GM18517 (cell line): ENCODE measurements at regions not wholly inside any gene's neighbourhood (a gene's known extent, or its start where the extent isn't known, plus 50 kb on each side); places are given as distances from the start of the nearest gene placed in this dataset.
"Not testable (repeated sequence)": the region's sequence is repeated elsewhere in the genome, so short reads cannot be mapped to it uniquely, and the experiment has no call there.

Experiments used
- ATAC-seq: cut with Tn5 transposase; IDR thresholded peaks from one replicate; pipeline ENCODE4 v1.9.1; 2021; ENCODE audit warnings: mild to moderate bottlenecking, moderate library complexity; ENCODE audit not compliant: unreplicated experiment

DNA sequence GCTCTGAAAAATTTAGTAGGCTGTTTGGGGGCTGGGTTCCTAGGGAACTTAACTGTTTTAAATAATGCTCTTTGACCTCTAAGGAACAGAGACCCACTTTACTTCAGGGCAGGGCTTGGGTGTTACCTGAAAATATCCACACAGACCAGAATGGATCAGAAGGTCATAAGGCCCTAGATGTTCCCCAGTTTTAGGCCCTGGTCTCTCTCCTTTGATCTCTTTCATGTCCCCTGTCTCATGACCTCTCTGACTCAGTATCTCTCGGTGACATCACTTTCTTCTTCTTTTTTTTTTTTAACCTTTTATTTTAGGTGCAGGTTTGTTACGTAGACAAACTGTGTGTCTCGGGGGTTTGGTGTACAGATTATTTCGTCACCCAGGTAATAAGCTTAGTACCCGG lies 272.1 kb upstream of the SGK1 start:
- no peak for ATAC-seq

DNA sequence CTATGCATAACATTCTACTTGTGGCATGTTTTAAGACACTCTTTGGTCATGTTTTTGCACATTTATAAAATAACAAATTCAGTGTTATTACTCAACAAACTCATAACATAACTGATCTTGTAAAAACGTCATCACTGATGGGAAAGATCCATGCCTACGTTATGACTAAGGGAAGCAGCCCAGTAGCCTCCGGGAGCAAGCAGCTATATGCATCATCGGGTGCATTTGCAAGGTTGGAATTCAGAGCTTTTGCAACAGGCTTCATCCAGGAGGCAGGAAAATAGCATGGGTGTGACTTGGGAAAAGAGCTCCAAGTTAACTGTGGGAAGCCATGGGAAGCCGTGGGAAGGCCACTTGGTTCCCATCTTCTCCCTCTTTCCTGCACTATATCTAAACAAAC lies 271.6 kb upstream of the SGK1 start:
- no peak for ATAC-seq

DNA sequence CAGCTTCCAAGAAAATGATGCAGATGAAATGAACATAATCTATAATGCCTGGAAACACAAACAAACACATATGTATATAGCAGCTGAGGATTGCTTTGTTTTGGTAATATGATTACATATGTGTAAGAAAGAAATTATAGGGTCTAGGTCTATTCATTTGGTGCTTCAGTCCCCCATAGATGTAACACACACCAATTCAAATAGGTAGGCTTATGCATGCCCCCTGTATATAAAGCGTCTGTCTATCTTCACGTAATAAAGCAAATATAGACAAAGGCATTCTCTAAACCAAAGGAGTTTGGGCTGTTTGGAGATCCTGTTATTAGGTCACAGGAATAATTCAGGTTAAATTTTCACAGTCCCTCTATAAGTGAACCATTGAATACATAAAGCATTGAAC lies 270.4 kb upstream of the SGK1 start:
- ATAC-seq = no peak

DNA sequence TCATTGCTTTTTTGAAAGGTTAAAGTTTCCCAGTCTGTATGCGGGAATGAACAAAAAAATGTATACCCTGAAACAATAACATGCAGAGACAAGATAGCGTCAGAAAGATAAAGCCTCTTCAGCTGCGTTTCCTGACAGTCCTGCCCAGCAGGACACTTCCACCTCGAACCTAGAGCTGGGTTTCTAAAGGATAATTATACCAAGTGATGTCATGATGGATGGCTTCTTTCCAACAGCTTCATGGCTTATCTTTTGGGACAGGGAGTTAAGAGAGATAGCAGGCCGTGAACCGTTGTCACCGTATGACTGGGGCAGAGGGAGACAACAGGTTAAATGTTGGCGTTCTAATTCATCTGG lies 267.6 kb upstream of the SGK1 start:
- ATAC-seq = no peak

DNA sequence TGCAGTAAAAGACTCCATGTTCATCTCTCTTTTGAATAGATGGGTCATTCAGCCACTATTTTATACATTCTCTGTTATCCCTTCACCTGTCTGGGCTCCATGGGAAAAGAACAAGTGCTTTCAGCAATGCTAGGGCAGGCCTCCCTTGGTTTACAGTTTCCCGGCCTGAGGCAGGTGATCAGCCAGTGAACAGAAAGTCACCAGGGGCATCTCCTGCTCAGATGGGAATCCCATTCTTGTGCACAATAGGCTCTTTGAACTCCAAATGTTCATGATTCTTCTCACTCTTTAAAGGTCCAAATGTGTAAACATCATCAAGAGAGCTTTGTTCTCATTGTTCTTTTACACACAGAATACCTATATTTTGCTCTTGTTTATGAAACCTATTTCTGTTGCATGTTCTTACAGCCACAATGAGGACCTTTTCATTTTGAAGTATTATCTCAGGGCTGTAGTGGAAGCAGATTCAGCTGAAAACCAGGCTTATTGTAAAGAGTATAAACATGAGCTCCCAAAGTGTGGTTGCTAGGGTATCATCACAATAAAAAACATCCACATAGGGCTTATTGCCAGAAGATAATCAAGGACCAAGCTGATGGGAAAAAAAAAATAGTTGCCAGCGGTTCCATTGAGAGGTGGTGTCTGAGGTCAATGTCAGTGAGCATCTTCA lies 267.1 kb upstream of the SGK1 start:
- ATAC-seq = no peak

DNA sequence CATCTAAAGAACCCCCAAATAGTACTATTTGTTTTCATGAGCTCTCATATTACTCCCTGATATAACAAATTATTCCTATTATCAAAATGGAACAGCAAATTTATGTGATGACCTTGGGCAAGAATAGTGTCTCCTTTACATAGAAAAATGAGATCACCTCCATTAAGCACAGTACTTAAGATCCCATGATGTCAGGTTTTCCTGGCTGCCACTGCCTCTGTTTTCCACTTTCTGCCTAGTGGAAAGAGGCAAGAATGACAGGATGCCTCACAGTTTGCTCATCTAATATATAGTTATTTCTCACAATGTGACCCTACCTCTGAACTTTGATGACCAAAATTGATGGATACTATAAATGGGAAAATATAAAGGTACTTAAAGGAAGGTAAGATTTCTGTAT lies 260.1 kb upstream of the SGK1 start:
- no peak for ATAC-seq

DNA sequence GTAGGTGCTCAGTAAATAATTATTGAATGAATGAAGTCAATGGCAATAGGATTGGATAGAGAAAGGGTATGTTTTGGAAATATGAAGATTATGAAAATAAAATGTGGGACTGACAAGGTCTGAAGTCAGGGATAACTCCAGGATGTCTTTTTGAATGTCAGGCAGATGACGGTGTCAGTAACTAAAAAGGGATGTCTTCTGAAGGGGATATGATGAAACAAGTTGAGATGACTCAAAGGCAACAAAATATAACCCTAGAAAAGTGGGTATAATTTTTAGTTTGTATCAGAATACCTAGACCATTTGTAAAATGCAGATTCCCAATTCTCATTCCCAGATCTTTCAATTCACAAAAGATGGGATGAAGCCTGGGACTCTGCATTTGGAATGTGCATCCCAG lies 257.3 kb upstream of the SGK1 start:
- no peak for ATAC-seq

DNA sequence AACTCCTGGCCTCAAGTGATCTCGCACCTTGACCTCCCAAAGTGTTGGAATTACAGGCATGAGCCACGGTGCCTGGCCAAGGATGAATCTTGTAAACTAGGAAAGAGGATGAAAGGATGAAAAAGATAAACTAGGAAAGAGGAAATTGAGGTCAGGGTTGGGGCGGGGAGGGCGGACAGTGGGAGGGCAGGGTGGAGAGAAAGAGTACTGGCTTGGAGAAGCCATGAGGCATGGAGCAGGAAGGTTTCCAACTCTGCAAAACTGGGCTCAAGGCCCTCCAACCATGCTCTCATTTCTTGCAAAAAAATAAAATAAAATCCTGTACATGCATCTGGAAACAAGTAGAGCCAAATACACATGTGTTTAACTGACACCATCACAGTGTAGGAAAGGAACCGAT lies 256.6 kb upstream of the SGK1 start:
- no peak for ATAC-seq

DNA sequence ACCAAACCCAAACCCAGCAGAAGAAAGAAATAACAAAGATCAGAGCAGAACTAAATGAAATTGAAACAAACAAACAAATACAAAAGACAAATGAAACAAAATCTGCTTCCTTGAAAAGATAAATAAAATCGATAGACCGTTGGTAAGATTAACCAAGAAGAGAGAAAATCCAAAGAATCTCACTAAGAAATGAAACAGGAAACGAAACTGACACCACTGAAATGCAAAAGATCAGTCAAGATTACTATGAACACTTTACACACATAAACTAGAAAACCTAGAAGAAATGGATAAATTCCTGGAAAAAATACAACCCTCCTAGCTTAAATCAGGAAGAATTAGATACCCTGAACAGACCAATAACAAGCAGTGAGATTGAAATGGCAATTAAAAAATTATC lies 252.1 kb upstream of the SGK1 start:
- not testable (repeated sequence) for ATAC-seq

DNA sequence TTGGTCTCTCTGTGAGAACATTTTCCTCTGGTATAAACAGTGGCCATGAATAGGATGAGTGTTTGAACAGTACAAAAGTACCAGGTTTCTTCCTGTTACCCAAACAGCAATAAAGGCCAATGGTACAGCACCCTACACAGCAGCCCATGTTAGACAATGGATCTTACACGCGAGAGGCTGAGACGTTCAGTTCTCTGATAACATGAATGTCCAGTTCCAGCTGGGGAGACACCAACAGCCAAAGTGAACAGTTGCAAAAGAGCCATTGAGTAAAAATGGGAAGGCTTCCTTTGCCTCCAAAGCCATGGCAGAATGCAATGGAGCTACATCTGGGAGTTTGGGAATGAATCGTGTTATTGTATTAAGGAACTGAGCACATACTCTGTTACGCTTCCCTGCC lies 246.8 kb upstream of the SGK1 start:
- no peak for ATAC-seq

DNA sequence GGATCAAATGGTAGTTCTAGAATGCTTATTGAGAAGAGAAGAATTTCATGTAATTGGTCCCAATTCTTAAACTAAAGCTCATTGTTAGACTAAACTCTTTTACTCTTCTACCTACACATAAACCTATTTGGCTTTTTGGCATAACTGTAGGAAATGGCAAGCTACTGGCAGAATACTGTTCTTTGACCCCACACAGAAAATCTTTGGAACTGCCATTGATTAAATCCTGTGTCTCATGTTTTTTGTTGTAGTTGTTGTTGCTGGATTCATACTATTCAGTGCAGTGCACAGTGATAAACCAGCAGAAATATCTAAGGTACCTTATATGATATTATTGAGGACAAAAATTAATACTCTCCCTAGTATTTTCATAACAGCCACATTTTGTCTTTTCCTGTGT lies 242.1 kb upstream of the SGK1 start:
- ATAC-seq = no peak

DNA sequence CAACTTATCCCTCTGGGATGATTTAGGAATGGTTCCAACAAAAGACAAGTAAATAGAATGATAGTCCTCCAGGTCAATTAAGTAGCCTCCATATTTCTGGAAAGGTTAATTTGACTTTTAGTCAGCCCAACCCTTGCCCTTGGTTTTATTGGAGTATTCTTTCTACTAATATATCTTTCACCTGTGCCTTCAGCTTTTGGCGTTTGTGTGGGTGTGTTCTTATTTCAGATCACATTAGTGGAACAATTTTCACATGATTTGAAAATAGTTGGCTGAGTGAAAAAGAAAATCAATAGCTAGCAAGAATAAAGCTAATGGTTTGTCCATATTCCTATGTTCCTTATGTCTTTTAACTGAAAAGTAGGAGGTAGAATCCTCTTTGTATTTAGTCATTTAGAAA lies 239.6 kb upstream of the SGK1 start:
- no peak for ATAC-seq

DNA sequence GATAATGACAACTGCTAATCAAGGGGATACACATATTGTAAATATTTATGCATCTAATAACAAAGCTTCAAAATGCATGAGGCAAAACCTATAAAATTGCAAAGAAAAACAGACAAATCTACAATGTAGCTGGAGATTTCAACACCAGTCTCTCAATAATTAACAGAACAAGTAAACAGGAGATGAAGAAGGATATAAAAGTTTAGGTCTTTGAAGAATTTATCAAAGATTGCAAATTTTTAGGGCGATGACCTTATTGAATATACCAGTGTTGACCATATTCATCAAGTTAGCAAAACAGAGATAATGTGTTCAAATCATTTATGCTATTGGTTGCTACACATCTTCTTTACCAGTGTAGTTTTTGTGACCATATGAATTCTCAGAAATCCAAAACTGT lies 237.8 kb upstream of the SGK1 start:
- ATAC-seq = no peak

DNA sequence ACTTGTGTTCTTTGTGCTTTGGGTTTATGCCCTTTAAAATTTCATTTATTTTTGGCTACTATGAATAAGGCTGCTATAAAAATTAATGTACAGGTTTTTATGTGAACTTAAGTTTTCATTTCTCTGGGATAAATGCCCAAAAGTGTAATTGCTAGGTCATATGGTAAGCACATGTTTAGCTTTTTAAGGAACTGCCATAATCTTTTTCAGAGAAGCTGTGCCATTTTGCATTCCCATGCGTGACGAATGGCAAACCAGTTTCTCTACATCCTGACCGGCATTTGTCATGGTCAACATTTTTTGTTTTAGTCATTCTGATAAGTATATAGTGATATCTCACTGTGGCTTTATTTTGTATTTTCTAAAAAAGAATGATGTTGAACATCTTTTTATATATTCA lies 236.0 kb upstream of the SGK1 start:
- ATAC-seq = no peak

DNA sequence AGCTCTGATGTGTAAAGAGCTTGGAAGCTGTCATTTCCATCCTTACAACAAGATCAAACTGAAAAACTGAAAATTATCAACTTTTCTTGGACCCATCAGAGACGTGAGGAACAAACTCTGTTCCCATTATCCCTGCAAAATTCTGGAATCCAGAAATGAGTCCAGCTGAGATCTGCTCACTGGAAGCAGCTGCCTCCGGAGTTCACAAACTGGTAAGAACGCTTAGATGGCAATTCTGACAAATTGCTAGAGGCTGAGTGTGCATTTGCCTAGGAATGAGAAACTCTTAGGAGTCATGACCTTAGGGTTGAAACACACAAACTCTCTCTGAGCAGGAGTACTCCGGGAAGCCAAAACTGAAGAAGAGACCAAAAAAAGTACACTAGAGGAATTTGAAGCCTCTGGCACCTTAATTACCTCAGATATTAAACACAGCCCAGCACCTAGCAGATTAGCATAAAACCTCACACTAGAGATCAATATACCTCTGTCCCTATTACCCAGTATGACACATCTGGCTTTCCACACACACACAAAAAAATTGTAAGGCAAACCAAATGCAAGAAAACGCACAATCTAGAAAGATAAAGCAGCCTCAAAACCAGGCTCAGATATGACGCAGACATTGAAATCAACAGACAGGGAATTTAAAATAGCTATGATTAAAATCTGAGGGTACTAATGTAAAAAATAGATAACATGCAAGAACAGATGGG lies 233.5 kb upstream of the SGK1 start:
- ATAC-seq = no peak

DNA sequence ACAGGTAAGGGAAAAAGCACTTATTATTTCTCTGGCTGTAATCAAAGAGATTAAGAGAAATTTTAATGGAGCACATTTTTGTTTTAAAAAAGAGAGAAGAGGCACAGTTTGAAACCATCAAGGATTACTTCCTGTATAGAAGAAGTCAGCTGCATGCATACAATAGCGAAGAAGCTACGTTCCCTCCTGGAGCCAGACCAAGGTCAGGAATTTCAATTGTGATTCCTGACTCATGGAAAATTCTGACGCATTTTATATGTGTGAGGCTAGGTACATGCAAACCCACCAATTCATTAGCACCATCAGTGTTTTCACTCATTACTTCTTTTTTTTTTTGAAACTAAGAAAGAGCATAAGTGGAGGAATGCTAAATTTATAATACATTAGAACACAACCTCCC lies 232.7 kb upstream of the SGK1 start:
- ATAC-seq = no peak

DNA sequence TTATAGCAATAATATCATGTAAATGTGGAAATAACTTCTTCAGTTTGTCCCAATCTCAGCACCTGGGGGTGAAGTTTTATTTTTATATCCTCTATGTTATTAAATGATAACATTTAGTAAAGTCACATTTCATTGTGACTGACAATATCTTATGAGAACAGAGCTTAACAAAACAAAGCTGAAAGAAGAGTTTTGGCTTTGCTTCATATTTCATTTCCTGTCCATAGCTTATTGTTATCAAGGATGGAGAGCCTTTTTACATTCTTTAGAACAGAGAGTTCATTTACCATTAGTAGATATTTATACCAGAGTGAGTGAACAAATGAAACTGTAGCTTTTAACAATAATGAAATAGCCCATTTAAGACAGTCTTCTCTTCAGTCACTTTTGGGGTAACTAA lies 231.9 kb upstream of the SGK1 start:
- no peak for ATAC-seq

DNA sequence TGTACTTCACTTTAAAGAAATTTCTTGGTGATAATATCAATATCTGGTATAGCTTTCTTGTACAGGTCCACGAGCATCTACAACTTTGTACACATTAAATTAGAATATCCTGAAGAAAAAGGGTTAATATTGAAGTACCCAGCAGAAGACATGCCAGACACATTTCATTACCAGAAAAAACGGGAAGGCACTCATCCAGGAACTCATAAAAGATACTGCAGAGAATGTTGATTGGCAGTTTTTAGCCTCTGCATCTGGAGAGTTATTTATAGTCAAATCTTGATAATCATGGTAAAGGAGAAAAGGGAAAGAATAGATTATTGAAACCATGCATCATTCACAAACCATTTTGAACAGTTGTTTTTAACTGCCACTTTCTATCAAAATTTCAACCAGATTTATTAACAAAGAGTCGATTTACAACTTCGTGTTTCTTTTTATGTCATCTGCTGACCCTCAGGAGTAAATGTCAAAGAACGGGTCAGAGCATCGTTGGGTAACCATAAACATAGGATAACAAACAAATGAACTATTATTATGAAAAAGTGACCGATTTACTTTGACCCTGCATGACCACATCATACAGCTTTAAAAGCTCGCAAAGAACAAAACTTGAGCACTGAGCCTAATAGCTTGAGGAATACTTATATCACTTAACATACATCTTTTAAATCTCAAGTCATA lies 229.2 kb upstream of the SGK1 start:
- ATAC-seq = no peak

DNA sequence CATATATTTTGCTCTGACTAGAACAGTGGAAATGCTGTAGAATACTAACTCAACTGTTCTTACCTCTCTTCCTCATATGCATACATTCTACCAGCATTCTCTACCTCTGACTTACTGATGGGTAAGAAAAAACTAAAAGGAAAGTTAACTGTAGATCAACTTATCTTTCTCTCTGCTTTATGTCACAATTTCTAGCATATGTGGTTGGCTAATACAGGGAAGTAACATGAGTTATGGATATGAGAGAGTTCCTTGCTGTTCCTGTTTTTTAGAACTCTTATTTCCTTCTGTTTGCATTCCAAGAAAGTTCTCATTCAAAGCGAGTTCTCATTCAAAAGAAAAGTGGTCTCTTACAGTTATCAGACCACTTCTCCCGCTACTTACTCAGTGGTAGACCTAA lies 226.8 kb upstream of the SGK1 start:
- no peak for ATAC-seq

DNA sequence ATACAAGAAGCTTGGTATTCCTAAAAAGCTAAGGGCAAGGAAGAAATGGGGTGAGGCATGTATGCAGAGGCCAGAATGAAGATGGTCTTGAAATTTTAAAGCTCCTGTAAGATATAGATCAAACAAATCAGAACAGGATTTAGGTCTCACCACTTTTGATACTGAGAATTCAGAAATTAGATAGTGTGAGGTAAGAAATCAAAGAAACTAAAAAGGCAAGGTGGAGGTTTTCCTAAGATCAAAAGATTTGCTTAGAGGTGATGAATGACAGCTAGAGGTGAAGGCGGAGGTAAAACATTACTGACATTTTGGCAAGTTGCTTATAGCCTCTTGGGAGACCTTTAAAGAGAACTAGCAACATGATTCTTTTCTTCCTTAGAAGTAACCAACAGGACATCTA lies 225.2 kb upstream of the SGK1 start:
- ATAC-seq = no peak

DNA sequence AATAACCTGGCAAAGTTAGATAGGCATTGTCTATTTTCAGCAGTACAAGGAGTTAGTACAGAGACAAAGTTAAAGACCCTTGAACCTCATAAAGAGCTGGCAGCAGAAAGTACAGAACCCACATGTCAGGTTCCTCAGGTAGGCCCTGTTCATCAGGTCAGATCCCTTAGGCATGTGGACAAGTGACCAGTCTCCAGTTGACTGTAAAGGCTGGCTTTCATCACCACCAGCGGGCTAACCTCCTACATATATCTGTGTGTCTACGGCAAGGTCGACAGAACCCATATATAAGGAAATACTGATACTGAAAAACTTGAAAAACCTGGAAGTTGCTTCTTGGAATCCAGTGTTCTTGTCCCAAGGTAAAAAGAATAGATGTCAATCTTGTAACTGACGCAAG lies 223.1 kb upstream of the SGK1 start:
- no peak for ATAC-seq

DNA sequence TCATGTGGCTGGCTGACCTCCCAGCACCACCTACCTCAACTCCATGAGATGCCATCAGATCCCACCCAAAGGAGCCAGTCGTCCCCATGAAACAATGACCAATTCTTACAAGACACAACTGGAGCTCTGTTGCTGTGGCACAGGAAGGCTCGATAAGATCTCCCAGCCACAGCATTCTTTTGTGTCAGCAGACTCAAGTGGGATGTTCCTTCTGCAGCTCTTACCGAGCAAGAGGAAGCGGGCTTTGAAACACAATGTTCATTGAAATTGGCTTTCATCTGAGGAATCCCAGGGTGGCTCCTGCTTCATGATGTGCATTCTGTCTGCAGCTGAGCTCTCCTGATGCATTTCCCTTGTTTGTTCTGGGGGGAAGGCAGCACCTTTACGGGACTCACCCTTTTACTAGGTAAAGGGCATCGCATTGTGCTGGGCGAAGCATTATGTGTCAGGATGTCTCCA lies 222.0 kb upstream of the SGK1 start:
- no peak for ATAC-seq
